IMR-90 (cell line): ENCODE measurements at regions not wholly inside any gene's neighbourhood (a gene's known extent, or its start where the extent isn't known, plus 50 kb on each side); places are given as distances from the start of the nearest gene placed in this dataset.

Experiments
- ATAC-seq: fragments of 200-7000 bp; cut with Tn5 transposase; 2 replicates; pipeline ENCODE4 v1.9.1; 2020; ENCODE audit warnings: low read depth, mild to moderate bottlenecking, moderate library complexity
- BruUV-seq: library from RNA; stranded (reverse); fragments of 400-500 nt; replicated peaks from 2 replicates; lab custom pipeline; 2021; lab: Mats Ljungman, UMichigan
- CTCF ChIA-PET: fragments of 300-600 bp; formaldehyde crosslinking; extraction: SDS; loops from one replicate; lab custom pipeline; 2021; ENCODE audit warnings: antibody characterized with exemption; lab: Yijun Ruan, JAX
- POLR2A ChIA-PET: fragments of 300-600 bp; sonication (Branson Sonifier 250); formaldehyde crosslinking; loops from one replicate; lab custom pipeline; 2022; ENCODE audit warnings: antibody characterized with exemption; ENCODE audit not compliant: unreplicated experiment; lab: Charles Lee
- DNase-seq: peaks from one replicate; pipeline ENCODE4 v3.0.0; 2013
- H2AFZ ChIP-seq: replicated peaks from 2 replicates; pipeline ENCODE3; 2013; ENCODE audit warnings: low read length, mild to moderate bottlenecking; ENCODE audit not compliant: poor library complexity
- H2AK5ac ChIP-seq: 2 replicates; pipeline ENCODE4 v1.6.1; 2013; ENCODE audit warnings: low read depth, low read length, inconsistent platforms
- H2AK9ac ChIP-seq: replicated peaks from 2 replicates; pipeline ENCODE3; 2013; ENCODE audit warnings: mild to moderate bottlenecking, low read depth, low read length, moderate library complexity; ENCODE audit not compliant: poor library complexity
- H2BK120ac ChIP-seq: 2 replicates; pipeline ENCODE4 v1.6.1; 2013; ENCODE audit warnings: low read depth, low read length, inconsistent platforms
- H2BK15ac ChIP-seq: 3 replicates; pipeline ENCODE4 v1.6.1; 2013; ENCODE audit warnings: low read depth, low read length, inconsistent platforms
- H2BK20ac ChIP-seq: 2 replicates; pipeline ENCODE4 v1.6.1; 2013; ENCODE audit warnings: low read depth, mild to moderate bottlenecking, inconsistent platforms, low read length, moderate library complexity
- H2BK5ac ChIP-seq: 2 replicates; pipeline ENCODE4 v1.6.1; 2013; ENCODE audit warnings: mild to moderate bottlenecking, low read depth, low read length, inconsistent platforms; ENCODE audit not compliant: poor library complexity, severe bottlenecking
- H3K14ac ChIP-seq: replicated peaks from 2 replicates; pipeline ENCODE4 v1.6.1; 2013; ENCODE audit warnings: low read depth, low read length, inconsistent platforms
- H3K18ac ChIP-seq: 2 replicates; pipeline ENCODE4 v1.6.1; 2013; ENCODE audit warnings: low read depth, low read length, control low read depth
- H3K23ac ChIP-seq: 2 replicates; pipeline ENCODE4 v1.6.1; 2013; ENCODE audit warnings: low read depth, low read length, inconsistent platforms
- H3K27ac ChIP-seq: 2 replicates; pipeline ENCODE4 v1.5.1; 2013; ENCODE audit warnings: mild to moderate bottlenecking, control low read depth, low read length; ENCODE audit not compliant: insufficient read depth
- H3K27me3 ChIP-seq: 2 replicates; pipeline ENCODE4 v1.6.1; 2013; ENCODE audit warnings: low read length; ENCODE audit not compliant: control insufficient read depth, insufficient read depth
- H3K36me3 ChIP-seq: 2 replicates; pipeline ENCODE4 v1.6.1; 2013; ENCODE audit warnings: low read length, mixed read lengths; ENCODE audit not compliant: control insufficient read depth, insufficient read depth
- H3K4ac ChIP-seq: 2 replicates; pipeline ENCODE4 v1.6.1; 2013; ENCODE audit warnings: low read depth, low read length, inconsistent platforms
- H3K4me1 ChIP-seq: 2 replicates; pipeline ENCODE4 v1.6.1; 2013; ENCODE audit warnings: low read length, mixed read lengths; ENCODE audit not compliant: control insufficient read depth, insufficient read depth
- H3K4me2 ChIP-seq: 2 replicates; pipeline ENCODE4 v1.6.1; 2013; ENCODE audit warnings: low read depth, mild to moderate bottlenecking, control low read depth, low read length, moderate library complexity
- H3K4me3 ChIP-seq: 2 replicates; pipeline ENCODE4 v1.5.1; 2013; ENCODE audit warnings: low read depth, mild to moderate bottlenecking, control low read depth, low read length, moderate library complexity; ENCODE audit not compliant: insufficient read depth
- H3K56ac ChIP-seq: 2 replicates; pipeline ENCODE4 v1.6.1; 2013; ENCODE audit warnings: low read length, inconsistent platforms; ENCODE audit not compliant: insufficient read depth; ENCODE audit errors: extremely low read depth
- H3K79me1 ChIP-seq, 2 experiments: 2 replicates each; pipeline ENCODE4 v1.6.1; 2013; ENCODE audit warnings: low read length in 2 of 2, inconsistent platforms in 1 of 2, low read depth in 1 of 2
- H3K9ac ChIP-seq: 2 replicates; pipeline ENCODE4 v1.6.1; 2013; ENCODE audit warnings: low read depth, low read length, control low read depth
- H3K9me1 ChIP-seq: 2 replicates; pipeline ENCODE4 v1.6.1; 2013; ENCODE audit warnings: low read length, inconsistent platforms; ENCODE audit not compliant: insufficient read depth
- H3K9me3 ChIP-seq: 2 replicates; pipeline ENCODE4 v1.6.1; 2013; ENCODE audit warnings: low read length; ENCODE audit not compliant: control insufficient read depth, insufficient read depth
- H4K20me1 ChIP-seq: 2 replicates; pipeline ENCODE4 v1.6.1; 2013; ENCODE audit warnings: low read length, inconsistent platforms; ENCODE audit not compliant: insufficient read depth
- H4K5ac ChIP-seq: 2 replicates; pipeline ENCODE4 v1.6.1; 2013; ENCODE audit warnings: mild to moderate bottlenecking, low read depth, low read length, control low read depth
- H4K8ac ChIP-seq, 2 experiments: 2 replicates each; pipeline ENCODE4 v1.6.1; 2013; ENCODE audit warnings: low read depth in 2 of 2, low read length in 2 of 2, control low read depth in 1 of 2, inconsistent platforms in 1 of 2
- H4K91ac ChIP-seq: 2 replicates; pipeline ENCODE4 v1.6.1; 2013; ENCODE audit warnings: low read depth, low read length, inconsistent platforms; ENCODE audit not compliant: insufficient read depth
- BHLHE40 ChIP-seq: fragments of 150-350 bp; IDR thresholded peaks from 2 replicates; pipeline ENCODE4 v1.6.1; 2016; ENCODE audit warnings: mild to moderate bottlenecking, low read depth, low read length
- CEBPB ChIP-seq: IDR thresholded peaks from 2 replicates; pipeline ENCODE4 v1.6.1; 2012; ENCODE audit warnings: low read depth, low read length, improper control_type of control experiment
- CHD1 ChIP-seq: IDR thresholded peaks from 2 replicates; pipeline ENCODE4 v1.6.1; 2012; ENCODE audit warnings: low read depth, low read length, improper control_type of control experiment
- FOS ChIP-seq: fragments of 150-350 bp; IDR thresholded peaks from 2 replicates; pipeline ENCODE4 v1.6.1; 2016; ENCODE audit warnings: low read depth, low read length
- MAFK ChIP-seq: IDR thresholded peaks from 2 replicates; pipeline ENCODE4 v1.6.1; 2012; ENCODE audit warnings: low read depth, low read length, improper control_type of control experiment
- MAZ ChIP-seq: IDR thresholded peaks from 2 replicates; pipeline ENCODE4 v1.6.1; 2012; ENCODE audit warnings: low read depth, mild to moderate bottlenecking, low read length, improper control_type of control experiment, moderate library complexity, borderline replicate concordance
- MXI1 ChIP-seq: IDR thresholded peaks from 2 replicates; pipeline ENCODE4 v1.6.1; 2012; ENCODE audit warnings: low read depth, mild to moderate bottlenecking, low read length, moderate library complexity, borderline replicate concordance
- NFE2L2 ChIP-seq: fragments of 150-350 bp; IDR thresholded peaks from 2 replicates; pipeline ENCODE4 v1.6.1; 2016; ENCODE audit warnings: low read depth, mild to moderate bottlenecking, low read length
- RAD21 ChIP-seq: IDR thresholded peaks from 2 replicates; pipeline ENCODE4 v1.6.1; 2012; ENCODE audit warnings: low read length, improper control_type of control experiment
- RFX5 ChIP-seq: IDR thresholded peaks from 2 replicates; pipeline ENCODE4 v1.8.0; 2012; ENCODE audit warnings: low read depth, mild to moderate bottlenecking, low read length, moderate library complexity
- SMC3 ChIP-seq: fragments of 150-350 bp; IDR thresholded peaks from 2 replicates; pipeline ENCODE4 v1.6.1; 2016; ENCODE audit warnings: low read depth, mild to moderate bottlenecking, antibody characterized with exemption, low read length, moderate library complexity
- WGBS, 2 experiments: methylation state at CpG; one replicate each; pipeline versions ENCODE4 v1.1.5 to v1.1.7; 2013; ENCODE audit warnings: missing lambda C conversion rate in 2 of 2; ENCODE audit not compliant: insufficient read length in 1 of 2; ENCODE audit errors: extremely low coverage in 2 of 2; 5-methylcytosine and 5-hydroxymethylcytosine counted together
- dilution Hi-C: fragments of 300-500 bp; cut with HindIII; formaldehyde crosslinking; loops from one replicate; pipeline ENCODE4 v1.14.3; 2018; ENCODE audit warnings: low sequenced_read_pairs; ENCODE audit not compliant: unreplicated experiment
- in situ Hi-C: fragments of 300-500 bp; cut with MboI; formaldehyde crosslinking; loops from 3 replicates; pipeline ENCODE4 v1.14.3; 2019; ENCODE audit warnings: low sequenced_read_pairs, inconsistent platforms, mixed read lengths
- intact Hi-C: fragments of 100-400 bp; cut with micrococcal nuclease; formaldehyde crosslinking; loops from 2 replicates; pipeline ENCODE4 v1.10.0; 2022
- TF ChIP-seq, protein P1 (sequence below): fragments of 150-350 bp; IDR thresholded peaks from 2 replicates; pipeline ENCODE4 v1.6.1; 2017; ENCODE audit warnings: mild to moderate bottlenecking, antibody characterized with exemption, low read length, low read depth
- TF ChIP-seq, protein P2 (sequence below): conservative IDR thresholded peaks from 2 replicates; pipeline ENCODE4 v1.5.1; 2012; ENCODE audit warnings: mild to moderate bottlenecking, low read depth, low read length, improper control_type of control experiment
- TF ChIP-seq, protein P3 (sequence below): fragments of 150-350 bp; IDR thresholded peaks from 2 replicates; pipeline ENCODE4 v1.6.1; 2016; ENCODE audit warnings: low read depth, mild to moderate bottlenecking, low read length, moderate library complexity, borderline replicate concordance

DNA sequence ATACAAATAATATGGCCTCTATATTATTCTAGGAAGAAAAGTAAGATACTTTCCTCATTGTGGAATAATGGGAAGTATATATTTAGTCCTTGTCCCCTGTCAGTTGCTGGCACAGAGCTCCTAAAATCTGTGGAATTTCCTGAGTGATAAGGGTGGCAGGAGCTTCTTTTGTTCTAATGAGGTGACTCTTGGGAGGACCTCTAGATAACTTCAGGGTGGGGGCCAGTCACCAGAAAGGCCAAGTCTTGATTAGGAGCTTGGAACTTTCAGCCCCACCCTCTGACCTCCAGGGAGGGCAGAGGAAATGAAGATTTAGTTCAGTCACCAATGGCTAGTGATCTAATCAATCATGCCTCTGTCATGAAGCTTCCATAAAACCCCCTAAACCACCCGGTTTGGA lies 179.9 kb upstream of the PRICKLE1 start:
- intact Hi-C loops (no loop called here), dilution Hi-C loops (no loop called here), in situ Hi-C loops (no loop called here)
- H3K18ac ChIP-seq: no peak overlapping the region
- CTCF ChIA-PET: interaction anchor here (0.6 kb wide), 1 partner anchor 184 kb away, joined by 5 read pairs; no protein-coding TSS in a partner anchor
- no peak overlapping the region for H4K8ac ChIP-seq
- H2AFZ ChIP-seq: no peak overlapping the region
- no peak overlapping the region for H3K4ac ChIP-seq
- H2BK120ac ChIP-seq: no peak overlapping the region
- peaks cover 5% of the 10 kb centered on the region; the same call in 1 of the 2 replicates for H3K9me3 ChIP-seq
- no peaks in the 10 kb centered on the region for H4K20me1 ChIP-seq
- H3K9me1 ChIP-seq: no peaks in the 10 kb centered on the region
- no peak overlapping the region for H3K4me2 ChIP-seq
- H3K4me1 ChIP-seq: no peaks in the 10 kb centered on the region
- no peaks in the 10 kb centered on the region; the same call in 1 of the 2 replicates for H3K27me3 ChIP-seq
- H4K5ac ChIP-seq: no peak overlapping the region
- H3K14ac ChIP-seq: no peak overlapping the region
- no peak overlapping the region for H3K56ac ChIP-seq
- H3K79me1 ChIP-seq: no peaks in the 10 kb centered on the region
- H2AK9ac ChIP-seq: no peak overlapping the region
- H2BK5ac ChIP-seq: no peak overlapping the region
- no peak overlapping the region for H3K9ac ChIP-seq
- no peak overlapping the region for H3K23ac ChIP-seq
- TF ChIP-seq MXI1: no peak
- no peak for TF ChIP-seq MAZ
- no peak for TF ChIP-seq SMC3
- no peak for TF ChIP-seq MAFK
- TF ChIP-seq, protein P1, sequence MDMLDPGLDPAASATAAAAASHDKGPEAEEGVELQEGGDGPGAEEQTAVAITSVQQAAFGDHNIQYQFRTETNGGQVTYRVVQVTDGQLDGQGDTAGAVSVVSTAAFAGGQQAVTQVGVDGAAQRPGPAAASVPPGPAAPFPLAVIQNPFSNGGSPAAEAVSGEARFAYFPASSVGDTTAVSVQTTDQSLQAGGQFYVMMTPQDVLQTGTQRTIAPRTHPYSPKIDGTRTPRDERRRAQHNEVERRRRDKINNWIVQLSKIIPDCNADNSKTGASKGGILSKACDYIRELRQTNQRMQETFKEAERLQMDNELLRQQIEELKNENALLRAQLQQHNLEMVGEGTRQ: no peak
- TF ChIP-seq RFX5: no peak
- TF ChIP-seq NFE2L2: no peak
- TF ChIP-seq, protein P2, sequence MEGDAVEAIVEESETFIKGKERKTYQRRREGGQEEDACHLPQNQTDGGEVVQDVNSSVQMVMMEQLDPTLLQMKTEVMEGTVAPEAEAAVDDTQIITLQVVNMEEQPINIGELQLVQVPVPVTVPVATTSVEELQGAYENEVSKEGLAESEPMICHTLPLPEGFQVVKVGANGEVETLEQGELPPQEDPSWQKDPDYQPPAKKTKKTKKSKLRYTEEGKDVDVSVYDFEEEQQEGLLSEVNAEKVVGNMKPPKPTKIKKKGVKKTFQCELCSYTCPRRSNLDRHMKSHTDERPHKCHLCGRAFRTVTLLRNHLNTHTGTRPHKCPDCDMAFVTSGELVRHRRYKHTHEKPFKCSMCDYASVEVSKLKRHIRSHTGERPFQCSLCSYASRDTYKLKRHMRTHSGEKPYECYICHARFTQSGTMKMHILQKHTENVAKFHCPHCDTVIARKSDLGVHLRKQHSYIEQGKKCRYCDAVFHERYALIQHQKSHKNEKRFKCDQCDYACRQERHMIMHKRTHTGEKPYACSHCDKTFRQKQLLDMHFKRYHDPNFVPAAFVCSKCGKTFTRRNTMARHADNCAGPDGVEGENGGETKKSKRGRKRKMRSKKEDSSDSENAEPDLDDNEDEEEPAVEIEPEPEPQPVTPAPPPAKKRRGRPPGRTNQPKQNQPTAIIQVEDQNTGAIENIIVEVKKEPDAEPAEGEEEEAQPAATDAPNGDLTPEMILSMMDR: no peak
- no peak for TF ChIP-seq CEBPB
- no peak for TF ChIP-seq BHLHE40
- TF ChIP-seq CHD1: no peak
- TF ChIP-seq, protein P3, sequence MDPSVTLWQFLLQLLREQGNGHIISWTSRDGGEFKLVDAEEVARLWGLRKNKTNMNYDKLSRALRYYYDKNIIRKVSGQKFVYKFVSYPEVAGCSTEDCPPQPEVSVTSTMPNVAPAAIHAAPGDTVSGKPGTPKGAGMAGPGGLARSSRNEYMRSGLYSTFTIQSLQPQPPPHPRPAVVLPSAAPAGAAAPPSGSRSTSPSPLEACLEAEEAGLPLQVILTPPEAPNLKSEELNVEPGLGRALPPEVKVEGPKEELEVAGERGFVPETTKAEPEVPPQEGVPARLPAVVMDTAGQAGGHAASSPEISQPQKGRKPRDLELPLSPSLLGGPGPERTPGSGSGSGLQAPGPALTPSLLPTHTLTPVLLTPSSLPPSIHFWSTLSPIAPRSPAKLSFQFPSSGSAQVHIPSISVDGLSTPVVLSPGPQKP: no peak
- no peak for TF ChIP-seq FOS
- no peak for TF ChIP-seq RAD21
- no peak for DNase-seq
- WGBS, 2 experiments: no CpG with 5 or more reads among the region's 1 CpG
- no peak overlapping the region for H2AK5ac ChIP-seq
- H2BK20ac ChIP-seq: no peak overlapping the region
- POLR2A ChIA-PET: no interaction called here
- no peak overlapping the region for H3K27ac ChIP-seq
- BruUV-seq: no TSS peak
- no peak for ATAC-seq
- H4K91ac ChIP-seq: no peak overlapping the region
- H3K36me3 ChIP-seq: no peaks in the 10 kb centered on the region
- no peak overlapping the region for H2BK15ac ChIP-seq
- H3K4me3 ChIP-seq: no peak overlapping the region
